ENCODE measurements at regions not wholly inside any gene's neighbourhood (a gene's known extent, or its start where the extent isn't known, plus 50 kb on each side); places are given as distances from the start of the nearest gene placed in this dataset.
"Not testable (repeated sequence)": the region's sequence is repeated elsewhere in the genome, so short reads cannot be mapped to it uniquely, and the experiment has no call there.

DNA sequence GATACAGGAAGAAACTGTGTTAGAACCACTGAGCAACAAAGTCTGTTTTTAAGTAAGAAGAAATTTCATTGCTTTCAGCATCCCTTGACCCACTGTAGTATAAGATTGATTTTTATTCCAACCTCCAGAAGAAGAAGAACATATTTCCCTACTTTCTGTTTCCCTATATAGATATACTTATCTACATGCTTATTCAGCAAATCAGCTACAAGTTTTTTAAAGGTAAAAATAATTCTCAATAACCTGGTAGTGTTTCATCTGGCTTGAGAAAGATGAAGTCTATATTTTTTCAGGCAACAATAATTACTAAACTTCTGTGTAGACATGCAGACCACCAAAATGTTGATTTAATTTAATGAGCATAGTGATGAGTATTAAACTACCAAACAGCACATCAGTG lies 201.0 kb downstream of the OSTF1 start:
- DNase-seq, result no peak

- no peak for DNase-seq
These were observed 211.0 kb downstream of the OSTF1 start for GRCh38 chr9:75299324-75299723.

- DNase-seq, result no peak
These were observed 245.3 kb downstream of the OSTF1 start for GRCh38 chr9:75333624-75334023.

DNA sequence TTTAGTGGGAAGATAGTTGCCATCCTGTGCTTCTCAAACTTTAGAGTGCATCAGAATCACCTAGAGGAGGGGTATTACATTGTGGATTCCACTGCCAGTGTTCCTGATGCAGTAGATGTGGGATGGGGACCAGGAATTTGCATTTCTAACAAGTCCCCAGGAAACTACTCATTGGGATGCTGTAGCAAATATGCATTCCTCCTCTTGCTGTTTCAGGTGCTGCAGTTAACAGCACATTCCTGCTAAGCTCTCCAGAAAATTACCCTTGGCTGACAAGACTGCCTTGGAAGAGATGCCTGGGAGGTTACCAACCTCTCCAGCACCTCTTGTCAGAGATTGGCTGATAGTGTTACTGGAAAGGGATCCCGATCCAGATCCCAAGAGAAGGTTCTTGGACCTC lies 270.5 kb downstream of the OSTF1 start:
- no peak for DNase-seq

DNA sequence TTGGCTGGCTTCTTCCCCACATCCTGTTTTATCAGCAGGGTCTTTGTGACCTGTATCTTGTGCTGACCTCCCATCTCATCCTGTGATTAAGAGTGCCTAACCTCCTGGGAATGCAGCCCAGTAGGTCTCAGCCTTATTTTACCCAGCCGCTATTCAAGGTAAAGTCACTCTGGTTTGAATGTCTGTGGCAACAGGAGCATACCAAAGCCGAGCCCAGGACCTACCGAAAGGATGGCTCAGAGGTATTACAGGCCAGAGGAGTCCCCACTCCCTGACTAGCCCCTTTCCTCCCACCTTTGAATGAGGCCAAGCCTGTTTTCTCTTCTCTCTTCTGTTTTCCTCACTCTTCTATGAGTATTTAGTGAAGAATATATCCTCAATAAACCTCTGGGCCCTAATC lies 271.3 kb downstream of the OSTF1 start:
- no peak for DNase-seq

DNA sequence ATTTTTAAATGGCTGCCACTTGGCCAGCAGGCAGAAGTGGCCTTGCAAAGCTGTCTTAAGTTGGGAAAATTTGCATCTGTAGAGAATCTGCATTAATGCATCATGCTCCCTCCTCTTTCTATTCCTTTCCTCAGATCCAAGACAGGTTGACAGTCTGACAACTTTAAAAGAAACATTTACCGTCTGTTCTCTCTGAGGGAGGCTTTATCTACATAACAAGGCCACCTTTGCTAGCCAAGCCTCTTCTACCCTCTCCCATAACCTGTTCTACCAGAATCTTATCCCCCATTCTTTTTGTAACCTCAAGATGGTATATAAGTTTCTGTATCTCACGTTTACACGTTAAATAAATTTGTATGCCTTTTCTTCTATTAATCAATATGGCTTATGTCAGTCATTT lies 271.9 kb downstream of the OSTF1 start:
- no peak for DNase-seq

DNA sequence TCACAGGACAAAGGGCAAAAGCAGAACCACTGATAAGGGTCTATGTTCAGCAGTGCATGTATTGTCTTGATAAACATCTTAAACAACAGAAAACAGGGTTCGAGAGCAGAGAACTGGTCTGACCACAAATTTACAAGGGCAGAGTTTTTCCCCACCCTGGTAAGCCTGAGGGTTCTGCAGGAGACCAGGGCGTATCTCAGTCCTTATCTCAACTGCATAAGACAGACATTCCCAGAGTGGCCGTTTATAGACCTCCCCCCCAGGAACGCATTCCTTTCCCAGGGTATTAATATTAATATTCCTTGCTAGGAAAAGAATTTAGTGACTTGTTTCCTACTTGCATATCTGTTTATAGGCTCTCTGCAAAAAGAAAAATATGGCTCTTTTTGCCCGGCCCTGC lies 274.1 kb downstream of the OSTF1 start:
- DNase-seq, result not testable (repeated sequence)

DNA sequence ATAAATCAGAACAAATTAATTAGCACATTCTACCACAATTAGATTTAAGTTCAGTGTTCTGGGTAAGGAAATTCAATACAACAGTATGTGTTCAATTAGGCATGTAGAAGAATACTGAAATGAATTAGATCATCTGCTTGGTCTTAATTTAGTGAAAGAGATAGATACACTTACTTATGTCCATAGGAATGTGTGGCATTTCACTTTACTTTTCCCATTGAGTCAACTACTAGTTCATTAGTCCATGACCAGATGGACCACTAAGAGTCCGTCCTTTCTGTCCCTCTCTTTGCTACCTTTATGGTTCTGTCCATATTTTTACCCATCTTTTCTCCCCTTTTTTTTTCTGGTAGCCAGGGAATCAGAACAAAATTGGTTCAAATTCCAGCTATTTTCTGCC lies 276.9 kb downstream of the OSTF1 start:
- no peak for DNase-seq

GRCh38 chr9:75369989-75370388 lies 281.7 kb downstream of the OSTF1 start:
- no peak for DNase-seq

GRCh38 chr9:75372499-75373268 lies 284.4 kb downstream of the OSTF1 start:
- no peak for DNase-seq

DNA sequence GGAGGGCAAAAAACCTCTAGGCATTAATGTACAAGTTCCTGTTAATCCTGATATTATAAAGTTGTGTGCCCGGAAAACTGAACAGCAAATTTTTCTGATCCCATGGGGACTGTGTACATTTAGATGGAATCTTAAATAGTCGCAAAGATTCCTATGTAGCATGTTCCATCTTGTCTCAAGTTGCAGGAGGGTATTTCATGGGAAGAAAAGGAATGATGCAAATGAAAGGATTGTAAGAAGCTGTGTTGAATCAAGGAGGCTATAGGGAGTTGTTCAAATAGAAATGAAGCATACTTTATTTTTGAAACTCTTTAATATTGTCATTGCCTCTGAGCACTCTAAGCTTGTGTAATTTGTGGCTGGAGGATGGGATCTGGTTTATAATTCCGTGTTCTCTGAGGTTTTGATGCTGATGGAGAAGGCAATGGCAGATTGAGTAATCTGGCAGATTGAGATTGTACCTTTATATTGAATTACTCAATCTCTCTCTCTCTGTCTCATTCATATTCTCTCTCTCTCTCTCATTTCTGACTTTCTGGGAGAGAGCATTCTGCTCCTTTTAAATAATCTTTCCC lies 288.5 kb downstream of the OSTF1 start:
- DNase-seq, result no peak

DNA sequence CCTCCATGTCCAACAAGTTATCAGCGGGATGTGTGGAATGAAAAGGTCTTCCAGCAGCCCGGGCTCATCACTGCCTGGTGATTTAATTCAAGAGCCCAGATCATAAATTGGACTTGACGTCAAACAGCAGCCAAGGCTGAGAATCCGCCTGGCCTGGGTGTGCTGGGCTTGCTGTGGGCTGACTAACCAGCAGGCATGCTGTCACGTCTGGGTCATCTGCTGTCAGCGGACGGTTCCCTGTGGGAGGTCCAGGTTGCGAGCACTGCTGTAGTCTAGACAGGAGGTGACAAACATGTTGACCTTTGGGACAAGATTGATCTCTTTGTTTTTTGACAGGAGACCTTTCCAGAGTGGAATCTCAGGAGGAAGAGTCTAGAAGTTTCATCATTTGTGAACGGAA lies 289.7 kb downstream of the OSTF1 start:
- DNase-seq, result no peak

- no peak for DNase-seq
These were observed 290.6 kb downstream of the OSTF1 start for GRCh38 chr9:75378926-75379325.

DNA sequence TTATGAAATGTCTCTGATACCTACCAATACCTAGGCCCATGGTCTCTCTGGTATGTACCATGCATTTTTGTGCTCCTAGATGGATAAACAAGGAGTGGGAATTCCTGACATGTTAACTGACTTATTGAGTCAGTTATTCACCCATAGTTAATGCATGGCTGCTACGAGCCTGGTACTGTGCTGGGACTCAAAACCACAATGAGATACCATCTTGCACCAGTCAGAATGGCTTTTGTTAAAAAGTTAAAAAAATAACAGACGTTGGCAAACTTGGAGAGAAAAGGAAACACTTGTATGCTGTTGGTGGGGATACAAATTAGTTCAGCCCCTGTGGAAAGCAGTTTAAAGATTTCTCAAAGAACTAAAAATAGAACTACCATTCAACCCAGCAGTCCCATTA lies 293.8 kb downstream of the OSTF1 start:
- no peak for DNase-seq

GRCh38 chr9:75383420-75384034 lies 295.2 kb downstream of the OSTF1 start:
- DNase-seq, result not testable (repeated sequence)

- no peak for DNase-seq
These were observed 296.9 kb downstream of the OSTF1 start for GRCh38 chr9:75385236-75385635.

DNA sequence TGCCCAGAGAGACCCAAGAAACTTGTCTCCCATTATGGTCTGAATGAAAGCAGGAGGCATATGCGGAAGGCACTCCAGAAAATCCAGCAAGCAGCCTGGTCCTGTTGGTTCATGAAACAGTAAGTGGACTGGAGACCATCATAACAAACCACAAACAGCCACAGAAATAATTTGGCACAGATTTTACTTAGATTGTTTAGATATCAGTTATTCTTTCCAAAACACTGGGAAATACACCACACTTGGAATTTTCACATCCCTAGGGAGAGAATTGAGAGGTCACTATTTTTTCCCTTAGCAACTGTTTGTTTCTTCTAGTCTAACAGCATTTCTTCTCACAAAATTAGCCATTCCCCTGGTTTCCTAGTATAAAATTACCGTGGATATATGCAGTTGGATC lies 300.8 kb downstream of the OSTF1 start:
- no peak for DNase-seq

GRCh38 chr9:75390951-75391350 lies 302.6 kb downstream of the OSTF1 start:
- no peak for DNase-seq

DNA sequence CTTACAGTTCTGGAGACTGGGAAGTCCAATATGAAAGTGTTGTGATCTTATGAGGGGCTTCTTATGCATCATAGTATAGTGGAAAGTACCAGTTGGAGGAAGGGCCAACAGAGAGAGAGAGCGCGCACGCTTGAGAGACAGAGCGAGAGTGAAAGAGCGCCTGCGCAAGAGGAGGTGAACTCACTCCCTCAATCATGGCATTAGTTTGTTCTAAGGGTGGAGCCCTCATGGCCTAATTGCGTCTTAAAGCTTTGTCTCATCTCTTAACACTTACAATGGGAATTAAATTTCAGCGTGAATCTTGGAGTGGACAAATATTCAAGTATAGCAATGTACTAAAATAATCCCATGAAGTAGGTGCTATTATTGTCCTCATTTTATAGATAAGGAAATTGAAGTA lies 303.2 kb downstream of the OSTF1 start:
- no peak for DNase-seq

GRCh38 chr9:75395336-75395735 lies 307.0 kb downstream of the OSTF1 start:
- DNase-seq, result no peak

DNA sequence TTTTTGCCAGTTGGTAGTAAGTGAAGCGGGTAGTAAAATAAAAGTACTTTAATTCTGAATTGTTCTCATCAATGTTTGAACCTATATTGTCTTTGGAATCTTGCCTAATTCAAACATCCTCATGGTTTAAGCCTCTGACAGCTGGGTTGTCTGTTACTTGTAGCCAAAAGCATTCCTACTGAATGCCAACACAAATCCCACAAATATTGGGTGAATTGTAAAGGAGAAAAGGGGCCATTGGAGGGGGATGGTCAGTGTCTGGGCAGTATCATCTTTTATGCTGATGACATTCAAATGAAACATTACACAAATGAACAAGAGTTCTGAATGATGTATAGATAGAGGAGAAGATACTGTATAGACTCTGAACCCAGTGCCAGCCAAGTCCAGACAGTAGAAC lies 309.5 kb downstream of the OSTF1 start:
- DNase-seq, result no peak

GRCh38 chr9:75408391-75408790 lies 320.1 kb downstream of the OSTF1 start:
- no peak for DNase-seq

- no peak for DNase-seq
These were observed 322.1 kb downstream of the OSTF1 start for GRCh38 chr9:75410405-75410804.

DNA sequence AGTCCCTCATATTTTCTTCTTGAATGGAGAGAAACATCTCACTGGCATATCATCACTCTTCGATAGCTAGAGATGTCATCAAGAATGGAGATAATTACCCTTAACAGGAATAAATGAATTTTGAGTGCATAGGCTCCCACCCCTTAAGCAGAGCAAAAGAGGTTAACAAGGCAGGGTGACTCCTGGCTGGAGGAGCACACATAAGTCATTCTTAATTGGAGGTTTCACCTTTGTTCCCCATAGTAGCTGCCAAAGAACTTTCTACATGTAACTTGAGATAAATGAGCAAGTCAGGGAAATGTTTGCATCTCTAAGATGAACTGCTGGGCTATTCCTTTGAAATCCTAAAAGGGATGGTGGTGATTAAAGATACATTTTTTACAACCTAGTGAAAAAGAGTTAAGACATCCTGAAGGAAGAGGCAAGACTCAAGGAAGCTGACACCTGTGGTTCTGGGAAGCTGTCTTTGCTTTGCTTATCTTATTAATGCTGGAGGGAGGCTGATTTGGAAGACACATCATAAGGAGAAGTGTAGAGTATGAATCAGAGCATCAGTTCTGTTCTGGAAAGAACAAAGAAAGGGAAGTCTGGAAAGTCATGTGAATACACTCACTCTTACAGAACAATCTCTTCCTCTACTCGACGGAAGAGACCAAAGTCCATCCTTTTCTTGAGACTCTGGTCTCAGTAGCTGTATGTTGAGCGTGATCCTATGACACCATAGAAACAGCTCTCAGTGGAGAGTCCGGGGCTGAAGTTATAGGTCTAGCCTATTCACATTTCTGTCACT lies 326.3 kb downstream of the OSTF1 start:
- no peak for DNase-seq
